Osteocyte (in vitro differentiated cells): ENCODE measurements at regions not wholly inside any gene's neighbourhood (a gene's known extent, or its start where the extent isn't known, plus 50 kb on each side); places are given as distances from the start of the nearest gene placed in this dataset.

Experiments used
- DNase-seq: peaks from one replicate; pipeline ENCODE4 v3.0.0; 2021; ENCODE audit warnings: mixed read lengths; ENCODE audit not compliant: unreplicated experiment; ENCODE audit errors: extremely low spot score
- H3K27ac Mint-ChIP-seq: one replicate; pipeline ENCODE4 v1.8.0; 2021; ENCODE audit warnings: mild to moderate bottlenecking, mixed read lengths; ENCODE audit not compliant: unreplicated experiment
- H3K27me3 Mint-ChIP-seq: one replicate; pipeline ENCODE4 v1.8.0; 2021; ENCODE audit warnings: mixed read lengths; ENCODE audit not compliant: unreplicated experiment
- H3K36me3 Mint-ChIP-seq: one replicate; pipeline ENCODE4 v1.8.0; 2021; ENCODE audit warnings: mixed read lengths; ENCODE audit not compliant: unreplicated experiment
- H3K4me1 Mint-ChIP-seq: one replicate; pipeline ENCODE4 v1.8.0; 2021; ENCODE audit warnings: mixed read lengths; ENCODE audit not compliant: unreplicated experiment
- H3K4me3 Mint-ChIP-seq: one replicate; pipeline ENCODE4 v1.8.0; 2021; ENCODE audit warnings: mild to moderate bottlenecking, moderate library complexity, mixed read lengths; ENCODE audit not compliant: unreplicated experiment
- H3K9me3 Mint-ChIP-seq: one replicate; pipeline ENCODE4 v1.8.0; 2021; ENCODE audit warnings: mixed read lengths; ENCODE audit not compliant: unreplicated experiment
- CTCF ChIP-seq: fragments of 200-600 bp; sonication (generic); IDR thresholded peaks from 2 replicates; pipeline ENCODE4 v1.5.0; 2021; ENCODE audit warnings: antibody characterized with exemption, mild to moderate bottlenecking, moderate library complexity

- Mint-ChIP-seq H3K36me3 (no peaks in the 10 kb centered on the region), H3K9me3 (no peaks in the 10 kb centered on the region), H3K27ac (no peak overlapping the region), H3K4me3 (no peak overlapping the region), H3K4me1 (no peaks in the 10 kb centered on the region), H3K27me3 (peaks cover 11% of the 10 kb centered on the region)
- TF ChIP-seq CTCF, result no peak
- no peak for DNase-seq
These were observed 116.7 kb upstream of the GJB6 start for GRCh38 chr13:20348645-20349408.

- DNase-seq, result no peak
- Mint-ChIP-seq H3K4me3 (no peak overlapping the region), H3K27me3 (peaks cover 11% of the 10 kb centered on the region), H3K9me3 (no peaks in the 10 kb centered on the region), H3K4me1 (no peaks in the 10 kb centered on the region), H3K27ac (no peak overlapping the region), H3K36me3 (no peaks in the 10 kb centered on the region)
- TF ChIP-seq CTCF, result no peak
These were observed 115.9 kb upstream of the GJB6 start for GRCh38 chr13:20348018-20348417.

- Mint-ChIP-seq H3K27ac (no peak overlapping the region), H3K4me3 (no peak overlapping the region), H3K36me3 (no peaks in the 10 kb centered on the region), H3K27me3 (peaks cover 5% of the 10 kb centered on the region), H3K4me1 (no peaks in the 10 kb centered on the region), H3K9me3 (no peaks in the 10 kb centered on the region)
- DNase-seq, result peak; percentile 68
- TF ChIP-seq CTCF, result no peak
These were observed 112.8 kb upstream of the GJB6 start for GRCh38 chr13:20344836-20345490.

GRCh38 chr13:20342311-20342710 lies 110.2 kb upstream of the GJB6 start:
- Mint-ChIP-seq H3K4me3 (no peak overlapping the region), H3K4me1 (no peaks in the 10 kb centered on the region), H3K9me3 (no peaks in the 10 kb centered on the region), H3K36me3 (no peaks in the 10 kb centered on the region), H3K27ac (no peak overlapping the region), H3K27me3 (peaks cover 7% of the 10 kb centered on the region)
- TF ChIP-seq CTCF, result no peak
- DNase-seq, result no peak

- Mint-ChIP-seq H3K27me3 (peaks cover 14% of the 10 kb centered on the region), H3K27ac (no peak overlapping the region), H3K4me3 (no peak overlapping the region), H3K36me3 (no peaks in the 10 kb centered on the region), H3K4me1 (no peaks in the 10 kb centered on the region), H3K9me3 (no peaks in the 10 kb centered on the region)
- no peak for TF ChIP-seq CTCF
- DNase-seq, result no peak
These were observed 108.6 kb upstream of the GJB6 start for GRCh38 chr13:20340759-20341171.
